Type B pancreatic cell (in vitro differentiated cells): ENCODE measurements at regions not wholly inside any gene's neighbourhood (a gene's known extent, or its start where the extent isn't known, plus 50 kb on each side); places are given as distances from the start of the nearest gene placed in this dataset.
A peak's percentile ranks its signal among the peaks of the same experiment; 100 is the strongest.

Experiments
- DNase-seq: peaks from one replicate; pipeline ENCODE4 v3.0.0; 2021; ENCODE audit warnings: mixed read lengths; ENCODE audit not compliant: unreplicated experiment; ENCODE audit errors: extremely low spot score
- H3K27ac Mint-ChIP-seq: 2 replicates; pipeline ENCODE4 v1.8.0; 2021; ENCODE audit warnings: mild to moderate bottlenecking, mixed read lengths
- H3K27me3 Mint-ChIP-seq: 2 replicates; pipeline ENCODE4 v1.8.0; 2021; ENCODE audit warnings: mixed read lengths
- H3K36me3 Mint-ChIP-seq: 2 replicates; pipeline ENCODE4 v1.8.0; 2021; ENCODE audit warnings: mixed read lengths
- H3K4me1 Mint-ChIP-seq: one replicate; pipeline ENCODE4 v1.8.0; 2021; ENCODE audit warnings: mixed read lengths; ENCODE audit not compliant: unreplicated experiment
- H3K4me3 Mint-ChIP-seq: 2 replicates; pipeline ENCODE4 v1.8.0; 2021; ENCODE audit warnings: mild to moderate bottlenecking, mixed read lengths
- H3K9me3 Mint-ChIP-seq: 2 replicates; pipeline ENCODE4 v1.8.0; 2021; ENCODE audit warnings: mixed read lengths
- TF ChIP-seq, protein P1 (sequence below): fragments of 200-600 bp; sonication (generic); conservative IDR thresholded peaks from 2 replicates; pipeline ENCODE4 v1.5.0; 2021; ENCODE audit warnings: antibody characterized with exemption, mild to moderate bottlenecking

DNA sequence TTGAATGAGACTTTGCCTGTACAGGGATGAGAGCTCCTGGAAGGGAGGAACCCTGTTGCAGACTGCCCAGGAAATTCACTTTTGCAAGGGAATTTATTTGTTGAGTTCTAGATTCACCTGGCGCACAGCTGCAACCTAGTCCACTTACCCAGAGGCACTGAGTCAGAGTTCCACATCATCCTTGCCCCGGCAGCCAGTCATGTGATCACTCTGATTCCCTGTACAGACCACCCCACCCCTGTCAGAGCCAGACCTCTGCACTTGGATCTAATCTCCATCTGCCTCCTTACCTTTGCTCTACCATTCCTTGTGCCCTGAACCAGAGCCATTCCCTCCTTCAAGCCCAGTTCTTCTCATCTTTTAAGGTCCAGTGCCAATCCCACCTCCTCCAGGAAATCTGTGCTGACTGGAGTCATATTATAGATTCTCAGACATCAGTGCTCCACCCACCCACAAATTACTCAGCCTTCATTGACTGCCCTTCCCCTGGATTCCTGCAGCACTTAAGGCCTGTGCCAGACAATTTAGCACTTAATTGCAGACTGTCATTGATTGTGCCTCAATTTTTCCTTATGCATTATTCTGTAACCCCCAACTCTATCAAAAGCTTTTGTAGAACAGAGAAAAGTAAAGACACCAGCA lies 84.1 kb upstream of the MAGEA4 start:
- H3K4me1 Mint-ChIP-seq: peaks cover 9% of the 10 kb centered on the region
- no peaks in the 10 kb centered on the region for H3K36me3 Mint-ChIP-seq
- H3K27me3 Mint-ChIP-seq: no peaks in the 10 kb centered on the region
- H3K4me3 Mint-ChIP-seq: peak overlapping the region; percentile 6
- H3K27ac Mint-ChIP-seq: no peak overlapping the region
- DNase-seq: no peak
- H3K9me3 Mint-ChIP-seq: no peaks in the 10 kb centered on the region
- TF ChIP-seq, protein P1, sequence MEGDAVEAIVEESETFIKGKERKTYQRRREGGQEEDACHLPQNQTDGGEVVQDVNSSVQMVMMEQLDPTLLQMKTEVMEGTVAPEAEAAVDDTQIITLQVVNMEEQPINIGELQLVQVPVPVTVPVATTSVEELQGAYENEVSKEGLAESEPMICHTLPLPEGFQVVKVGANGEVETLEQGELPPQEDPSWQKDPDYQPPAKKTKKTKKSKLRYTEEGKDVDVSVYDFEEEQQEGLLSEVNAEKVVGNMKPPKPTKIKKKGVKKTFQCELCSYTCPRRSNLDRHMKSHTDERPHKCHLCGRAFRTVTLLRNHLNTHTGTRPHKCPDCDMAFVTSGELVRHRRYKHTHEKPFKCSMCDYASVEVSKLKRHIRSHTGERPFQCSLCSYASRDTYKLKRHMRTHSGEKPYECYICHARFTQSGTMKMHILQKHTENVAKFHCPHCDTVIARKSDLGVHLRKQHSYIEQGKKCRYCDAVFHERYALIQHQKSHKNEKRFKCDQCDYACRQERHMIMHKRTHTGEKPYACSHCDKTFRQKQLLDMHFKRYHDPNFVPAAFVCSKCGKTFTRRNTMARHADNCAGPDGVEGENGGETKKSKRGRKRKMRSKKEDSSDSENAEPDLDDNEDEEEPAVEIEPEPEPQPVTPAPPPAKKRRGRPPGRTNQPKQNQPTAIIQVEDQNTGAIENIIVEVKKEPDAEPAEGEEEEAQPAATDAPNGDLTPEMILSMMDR: no peak

DNA sequence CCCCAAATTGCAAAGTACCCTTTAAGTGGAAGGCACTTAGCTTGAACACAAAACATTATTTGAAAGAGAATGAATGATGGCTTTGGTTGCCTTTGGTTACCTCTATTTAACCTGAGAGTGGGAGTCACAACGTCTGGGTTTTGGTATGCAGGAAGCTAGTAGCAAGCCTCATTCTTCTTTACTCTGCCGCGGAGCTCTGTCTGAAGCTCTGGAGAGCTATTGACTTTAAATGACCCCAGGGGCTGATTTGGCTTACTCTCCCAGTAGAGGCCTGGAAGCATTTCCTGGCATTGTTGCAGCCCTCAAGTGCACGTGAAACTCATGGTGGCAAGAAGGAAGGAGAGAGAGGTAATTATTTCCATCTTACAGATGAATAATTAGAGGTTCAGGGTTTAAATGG lies 81.8 kb upstream of the MAGEA4 start:
- H3K27ac Mint-ChIP-seq: no peak overlapping the region
- H3K9me3 Mint-ChIP-seq: no peaks in the 10 kb centered on the region
- TF ChIP-seq, protein P1: no peak
- no peak overlapping the region for H3K4me3 Mint-ChIP-seq
- DNase-seq: no peak
- H3K27me3 Mint-ChIP-seq: no peaks in the 10 kb centered on the region
- H3K36me3 Mint-ChIP-seq: no peaks in the 10 kb centered on the region
- peaks cover 9% of the 10 kb centered on the region for H3K4me1 Mint-ChIP-seq

DNA sequence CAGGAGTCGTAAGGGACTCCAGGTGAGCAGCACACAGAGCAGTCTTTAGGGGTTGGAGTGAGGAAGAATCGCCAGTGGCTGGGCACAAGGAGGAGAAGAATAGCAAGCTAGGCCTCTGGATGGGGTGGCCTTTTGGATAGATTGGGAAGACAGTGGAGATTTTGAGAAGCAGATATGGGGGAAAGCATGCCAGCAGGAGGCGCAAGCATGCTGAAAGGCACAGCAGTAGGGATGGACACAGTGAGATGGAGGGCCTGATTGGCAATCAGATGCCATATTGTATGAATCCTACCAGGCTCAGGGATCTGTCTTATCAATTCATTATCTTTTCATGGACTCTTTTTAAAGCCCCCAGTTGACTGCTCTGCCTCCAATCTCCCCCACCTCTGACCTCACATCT lies 60.4 kb upstream of the MAGEA4 start:
- no peak for DNase-seq
- Mint-ChIP-seq H3K9me3 (no peaks in the 10 kb centered on the region), H3K27me3 (no peaks in the 10 kb centered on the region), H3K36me3 (no peaks in the 10 kb centered on the region), H3K4me1 (no peaks in the 10 kb centered on the region), H3K4me3 (no peak overlapping the region), H3K27ac (no peak overlapping the region)
- TF ChIP-seq, protein P1: no peak

DNA sequence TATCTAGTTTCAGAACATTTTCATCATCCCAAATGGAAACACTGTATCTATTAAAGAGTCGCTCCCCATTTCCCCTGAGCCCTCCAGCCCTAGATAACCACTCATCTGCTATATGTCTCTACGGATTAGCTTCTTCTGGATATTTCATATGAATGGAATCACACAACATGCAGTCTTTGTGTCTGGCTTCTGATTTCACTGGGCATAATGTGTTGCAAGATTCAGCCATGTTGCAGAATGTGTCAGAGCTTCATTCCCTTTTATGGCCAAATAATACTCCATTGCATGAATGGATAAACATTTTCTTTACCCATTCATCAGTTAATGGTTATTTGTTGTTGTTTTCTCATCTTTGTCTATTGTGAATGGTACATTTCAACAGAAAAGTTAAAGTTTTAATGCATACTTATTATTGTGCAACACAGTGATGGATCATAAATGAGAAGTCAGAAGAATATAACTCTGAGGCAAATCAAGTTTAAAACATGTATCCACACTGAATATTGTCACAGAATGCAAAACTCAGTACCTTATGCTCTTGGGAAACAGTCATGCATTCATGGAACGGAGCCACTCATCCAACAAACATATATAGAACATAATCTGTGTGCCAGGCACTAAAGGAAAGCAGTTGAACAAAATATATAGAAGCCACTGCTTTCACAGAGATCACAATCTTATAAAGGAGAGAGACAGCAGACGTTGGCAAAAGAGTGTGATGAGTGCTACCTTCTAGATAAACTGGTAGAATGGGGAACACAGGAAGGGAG lies 57.8 kb upstream of the MAGEA4 start:
- Mint-ChIP-seq H3K4me1 (no peaks in the 10 kb centered on the region), H3K36me3 (no peaks in the 10 kb centered on the region), H3K9me3 (no peaks in the 10 kb centered on the region), H3K27ac (no peak overlapping the region), H3K4me3 (no peak overlapping the region), H3K27me3 (no peaks in the 10 kb centered on the region)
- DNase-seq: no peak
- TF ChIP-seq, protein P1: no peak

DNA sequence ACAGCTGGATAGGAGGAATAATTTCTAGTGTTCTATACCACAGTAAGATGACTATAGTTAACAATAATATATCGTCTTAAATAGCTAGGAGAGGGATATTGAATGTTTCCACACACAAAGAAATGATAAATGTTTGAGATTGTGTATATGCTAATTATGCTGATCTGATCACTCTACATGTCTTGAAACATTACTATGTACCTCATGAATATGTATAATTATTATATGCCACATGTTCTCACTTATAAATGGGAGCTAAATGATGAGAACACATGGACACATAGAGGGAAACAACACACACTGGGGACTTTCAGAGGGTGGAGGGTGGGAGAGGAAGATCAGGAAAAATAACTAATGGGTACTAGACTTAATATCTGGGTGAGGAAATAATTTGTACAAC lies 53.2 kb upstream of the MAGEA4 start:
- no peaks in the 10 kb centered on the region for H3K9me3 Mint-ChIP-seq
- TF ChIP-seq, protein P1: no peak
- no peak for DNase-seq
- H3K27ac Mint-ChIP-seq: no peak overlapping the region
- no peak overlapping the region for H3K4me3 Mint-ChIP-seq
- no peaks in the 10 kb centered on the region for H3K36me3 Mint-ChIP-seq
- H3K27me3 Mint-ChIP-seq: no peaks in the 10 kb centered on the region
- no peaks in the 10 kb centered on the region for H3K4me1 Mint-ChIP-seq
